ENCODE measurements at regions not wholly inside any gene's neighbourhood (a gene's known extent, or its start where the extent isn't known, plus 50 kb on each side); places are given as distances from the start of the nearest gene placed in this dataset.

GRCh38 chr6:169886631-169887227 lies 135.3 kb downstream of the ERMARD start:
- TF ChIP-seq CTCF (IDR thresholded peaks at IDR 0.05; ENCODE audit: low read depth, low read length, poor library complexity, severe bottlenecking) (no peak), EZH2phosphoT487 (IDR thresholded peaks at IDR 0.05; ENCODE audit: borderline replicate concordance, low read length) (no peak)
